Activated T-cell treated with anti-CD3 and anti-CD28 coated beads for 48 hours (primary cell): ENCODE measurements at regions not wholly inside any gene's neighbourhood (a gene's known extent, or its start where the extent isn't known, plus 50 kb on each side); places are given as distances from the start of the nearest gene placed in this dataset.
"Not testable (repeated sequence)": the region's sequence is repeated elsewhere in the genome, so short reads cannot be mapped to it uniquely, and the experiment has no call there.

Experiments
- DNase-seq: peaks from one replicate; pipeline ENCODE4 v3.0.0-alpha.2; 2020; ENCODE audit warnings: low read depth

DNA sequence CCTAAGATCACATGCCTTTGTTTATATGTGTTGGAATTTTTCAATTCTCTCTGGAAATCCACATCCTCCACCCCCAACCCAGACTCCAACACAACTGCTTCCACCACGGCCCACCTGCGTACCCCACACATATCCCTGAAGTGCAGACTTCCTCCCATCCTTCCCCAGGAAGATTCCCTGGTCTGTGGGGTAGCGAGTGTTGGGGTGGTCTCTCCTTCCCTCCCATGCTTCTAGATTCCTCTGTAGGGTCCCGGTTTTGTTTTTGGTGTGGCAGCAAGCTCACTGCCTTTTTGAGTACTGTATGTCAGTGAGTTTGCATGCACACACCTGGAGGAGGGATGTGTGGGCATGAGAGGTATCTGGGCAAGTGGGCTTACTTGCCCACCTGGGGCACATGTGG is 127.6 kb downstream of the MRPL14 start:
- no peak for DNase-seq

DNA sequence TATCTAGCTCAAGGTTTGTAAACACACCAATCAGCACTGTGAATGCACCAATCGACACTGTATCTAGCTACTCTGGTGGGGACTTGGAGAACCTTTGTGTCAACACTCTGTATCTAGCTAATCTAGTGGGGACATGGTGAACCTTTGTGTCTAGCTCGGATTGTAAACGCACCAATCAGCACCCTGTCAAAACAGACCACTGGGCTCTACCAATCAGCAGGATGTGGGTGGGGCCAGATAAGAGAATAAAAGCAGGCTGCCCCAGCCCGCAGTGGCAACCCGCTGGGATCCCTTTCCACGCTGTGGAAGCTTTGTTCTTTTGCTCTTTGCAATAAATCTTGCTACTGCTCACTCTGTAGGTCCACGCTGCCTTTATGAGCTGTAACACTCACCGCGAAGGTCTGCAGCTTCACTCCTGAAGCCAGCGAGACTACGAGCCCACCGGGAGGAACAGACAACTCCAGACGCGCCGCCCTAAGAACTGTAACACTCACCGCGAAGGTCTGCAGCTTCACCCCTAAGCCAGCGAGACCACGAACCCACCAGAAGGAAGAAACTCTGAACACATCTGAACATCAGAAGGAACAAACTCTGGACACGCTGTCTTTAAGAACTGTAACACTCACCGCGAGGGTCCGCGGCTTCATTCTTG is 128.5 kb downstream of the MRPL14 start:
- not testable (repeated sequence) for DNase-seq

DNA sequence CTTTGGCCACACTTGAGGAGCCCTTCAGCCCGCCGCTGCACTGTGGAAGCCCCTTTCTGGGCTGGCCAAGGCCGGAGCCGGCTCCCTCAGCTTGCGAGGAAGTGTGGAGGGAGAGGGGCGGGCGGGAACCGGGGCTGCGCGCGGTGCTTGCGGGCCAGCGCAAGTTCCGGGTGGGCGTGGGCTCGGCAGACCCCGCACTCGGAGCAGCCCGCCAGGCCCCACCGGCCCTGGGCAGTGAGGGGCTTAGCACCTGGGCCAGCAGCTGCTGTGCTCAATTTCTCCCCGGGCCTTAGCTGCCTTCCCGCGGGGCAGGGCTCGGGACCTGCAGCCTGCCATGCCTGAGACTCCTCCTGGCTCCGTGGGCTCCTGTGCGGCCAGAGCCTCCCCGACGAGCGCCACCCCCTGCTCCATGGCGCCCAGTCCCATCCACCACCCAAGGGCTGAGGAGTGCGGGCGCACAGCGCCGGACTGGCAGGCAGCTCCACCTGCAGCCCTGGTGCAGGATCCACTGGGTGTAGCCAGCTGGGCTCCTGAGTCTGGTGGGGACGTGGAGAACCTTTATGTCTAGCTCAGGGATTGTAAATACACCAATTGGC is 129.2 kb downstream of the MRPL14 start:
- not testable (repeated sequence) for DNase-seq

DNA sequence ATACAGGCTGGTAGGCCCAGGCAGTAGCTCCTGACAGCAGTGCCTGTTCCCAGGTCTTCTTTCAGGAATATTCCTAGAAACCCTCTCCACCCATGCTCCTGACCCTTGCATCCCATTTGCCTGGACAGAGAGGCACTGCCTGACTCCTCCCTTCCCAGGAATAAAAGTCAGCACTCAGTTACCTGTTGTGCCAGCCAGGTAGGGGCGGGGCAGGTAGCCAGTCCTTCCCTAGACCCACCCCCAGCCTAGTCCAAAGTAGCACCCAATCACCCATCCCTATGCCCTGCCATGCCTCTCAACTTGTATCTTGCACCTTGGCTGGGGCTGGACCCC is 129.9 kb downstream of the MRPL14 start:
- no peak for DNase-seq

DNA sequence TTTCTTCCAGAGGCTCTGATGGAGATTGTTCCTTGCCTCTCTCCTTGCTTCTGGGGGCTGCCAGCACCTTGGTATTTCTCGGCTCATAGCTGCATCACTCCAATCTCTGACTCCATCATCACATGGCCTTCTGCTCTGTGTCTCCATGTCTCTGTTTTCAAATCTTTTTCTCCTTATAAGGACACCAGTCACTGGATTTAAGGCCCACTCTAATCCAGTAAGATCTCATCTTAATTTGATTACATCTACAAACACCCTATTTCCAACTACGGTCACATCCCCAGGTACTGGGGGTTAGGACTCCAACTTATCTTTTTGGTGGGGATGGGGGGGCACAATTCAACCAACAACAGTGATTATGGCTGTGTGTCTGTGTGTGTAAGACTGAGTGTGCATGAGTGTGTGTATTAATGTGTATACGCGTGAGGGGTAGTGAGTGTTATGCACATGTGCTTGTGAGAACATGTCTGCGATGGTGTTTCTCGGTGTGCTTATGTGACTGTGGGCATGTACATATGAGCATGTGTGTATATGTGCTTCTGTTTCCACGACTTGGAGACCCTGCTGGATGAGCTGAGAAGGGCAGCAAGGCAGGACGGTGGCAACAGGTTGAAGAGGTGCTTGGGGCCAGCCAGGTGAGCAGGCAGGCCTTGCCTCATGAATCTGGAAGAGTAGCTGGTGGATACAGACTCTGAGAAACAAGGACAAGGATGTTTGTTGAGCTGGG is 130.5 kb downstream of the MRPL14 start:
- no peak for DNase-seq

DNA sequence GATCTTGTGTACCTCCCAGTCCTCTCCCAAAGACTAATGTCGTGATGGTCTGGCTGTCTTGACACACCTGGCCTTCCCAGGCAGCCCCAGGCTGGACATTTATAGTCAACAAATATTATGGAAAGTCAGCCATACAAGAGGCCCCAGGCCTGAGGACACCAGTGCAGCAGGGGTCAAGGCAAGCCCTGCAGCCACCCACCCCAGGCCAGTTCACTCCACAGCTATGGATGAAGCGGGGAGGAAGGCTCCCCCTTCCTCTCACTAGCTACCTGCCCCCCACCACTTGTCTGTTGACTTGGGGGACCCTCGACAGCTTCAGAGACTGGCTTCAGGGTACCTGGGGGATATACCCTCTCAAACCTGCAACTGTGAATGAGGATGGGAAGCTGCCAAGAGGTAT is 132.1 kb downstream of the MRPL14 start:
- DNase-seq, result no peak

DNA sequence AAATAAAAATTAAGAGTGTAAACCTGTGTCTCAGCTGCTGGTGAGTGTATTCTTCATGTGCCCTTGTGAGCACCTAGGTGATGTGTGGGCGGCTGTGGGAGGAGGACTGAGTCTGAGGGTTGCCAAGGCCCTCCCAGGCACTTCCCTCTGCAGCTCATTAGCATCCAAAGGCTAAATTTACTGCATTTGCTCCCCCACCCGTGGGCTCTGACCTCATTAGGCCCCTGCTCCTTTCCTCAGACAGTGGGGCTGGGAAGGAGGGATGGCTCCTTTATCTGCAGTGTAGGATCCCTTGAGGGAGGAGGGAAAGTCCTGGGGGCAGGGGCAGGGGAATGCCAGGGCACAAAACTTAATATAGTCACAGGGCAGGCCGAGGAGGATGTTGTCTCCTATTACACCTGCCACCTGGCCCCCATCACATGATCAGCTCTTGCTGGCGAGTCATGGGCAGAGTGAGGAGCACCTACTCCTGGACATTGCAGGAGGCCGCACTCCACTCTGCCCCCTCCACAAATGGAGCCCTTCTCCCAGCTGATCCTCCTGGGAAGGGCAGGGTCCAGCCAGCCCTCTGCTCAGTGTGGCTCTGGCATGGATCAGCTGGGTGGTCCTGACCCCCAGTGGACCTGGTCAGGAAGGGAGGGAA is 133.2 kb downstream of the MRPL14 start:
- no peak for DNase-seq

DNA sequence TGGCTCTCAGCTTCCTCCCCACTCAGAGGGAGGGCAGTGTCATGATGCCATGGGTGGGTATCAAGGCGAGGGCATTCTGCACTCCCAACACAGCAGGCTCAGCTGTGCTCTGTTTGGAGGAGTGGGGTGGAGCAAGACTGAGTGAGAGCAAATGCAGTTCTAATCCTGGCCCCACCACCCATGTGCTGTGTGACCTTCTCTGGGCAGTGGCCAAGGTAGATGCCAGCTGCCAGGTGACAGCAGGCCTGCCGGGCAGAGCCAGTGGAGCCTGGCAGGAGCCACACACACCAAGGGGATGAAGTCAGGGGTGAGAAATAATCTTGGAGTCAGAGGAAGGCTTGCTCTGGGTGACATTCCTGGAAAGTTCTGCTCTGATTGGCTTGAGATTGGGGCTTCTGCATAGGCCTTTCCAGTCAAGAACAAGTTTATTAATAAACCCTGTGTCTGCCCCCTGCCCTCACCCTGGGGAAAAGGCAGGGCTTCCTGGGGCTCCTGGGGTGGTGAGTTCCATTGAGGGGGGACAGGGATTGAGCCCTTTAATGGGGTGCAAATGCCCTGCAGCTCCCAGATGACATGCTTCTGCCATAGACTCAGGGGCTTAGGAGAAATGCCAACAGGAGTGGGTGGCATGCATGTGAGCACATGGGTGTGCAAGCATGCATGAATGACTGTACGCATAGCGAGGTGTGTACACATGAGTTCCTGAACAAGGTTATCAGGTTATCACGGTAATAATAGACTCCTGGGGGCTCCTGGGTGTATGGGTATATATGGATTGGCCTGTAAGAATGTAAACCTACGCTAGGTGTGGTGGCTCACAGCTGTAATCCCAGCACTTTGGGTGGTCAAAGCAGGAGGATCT is 134.2 kb downstream of the MRPL14 start:
- DNase-seq, result no peak

DNA sequence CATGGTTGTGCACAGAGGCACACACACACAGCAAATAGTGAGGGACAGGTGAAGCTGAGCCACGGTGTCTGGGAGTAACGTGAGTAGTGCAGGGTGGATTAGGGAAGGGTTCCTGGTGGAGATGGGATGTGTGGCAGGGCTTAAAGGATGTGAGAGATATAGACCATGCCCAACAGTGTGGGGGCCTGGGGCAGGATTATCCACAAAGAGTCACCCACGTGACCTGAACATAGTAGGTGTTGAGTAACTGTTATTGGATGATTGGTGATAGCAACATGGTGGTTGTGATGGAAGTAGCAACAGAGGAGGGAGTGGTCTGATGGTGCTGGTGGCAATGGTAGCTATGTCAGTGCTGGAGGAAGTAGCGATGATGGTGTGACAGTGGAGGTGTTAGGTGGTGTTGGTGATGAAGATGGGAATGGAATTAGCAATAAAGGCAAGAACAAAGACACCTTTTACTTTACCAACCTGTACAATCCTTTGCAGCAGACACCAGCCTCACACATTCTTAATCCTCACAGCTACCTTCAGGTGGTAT is 135.1 kb downstream of the MRPL14 start:
- no peak for DNase-seq

DNA sequence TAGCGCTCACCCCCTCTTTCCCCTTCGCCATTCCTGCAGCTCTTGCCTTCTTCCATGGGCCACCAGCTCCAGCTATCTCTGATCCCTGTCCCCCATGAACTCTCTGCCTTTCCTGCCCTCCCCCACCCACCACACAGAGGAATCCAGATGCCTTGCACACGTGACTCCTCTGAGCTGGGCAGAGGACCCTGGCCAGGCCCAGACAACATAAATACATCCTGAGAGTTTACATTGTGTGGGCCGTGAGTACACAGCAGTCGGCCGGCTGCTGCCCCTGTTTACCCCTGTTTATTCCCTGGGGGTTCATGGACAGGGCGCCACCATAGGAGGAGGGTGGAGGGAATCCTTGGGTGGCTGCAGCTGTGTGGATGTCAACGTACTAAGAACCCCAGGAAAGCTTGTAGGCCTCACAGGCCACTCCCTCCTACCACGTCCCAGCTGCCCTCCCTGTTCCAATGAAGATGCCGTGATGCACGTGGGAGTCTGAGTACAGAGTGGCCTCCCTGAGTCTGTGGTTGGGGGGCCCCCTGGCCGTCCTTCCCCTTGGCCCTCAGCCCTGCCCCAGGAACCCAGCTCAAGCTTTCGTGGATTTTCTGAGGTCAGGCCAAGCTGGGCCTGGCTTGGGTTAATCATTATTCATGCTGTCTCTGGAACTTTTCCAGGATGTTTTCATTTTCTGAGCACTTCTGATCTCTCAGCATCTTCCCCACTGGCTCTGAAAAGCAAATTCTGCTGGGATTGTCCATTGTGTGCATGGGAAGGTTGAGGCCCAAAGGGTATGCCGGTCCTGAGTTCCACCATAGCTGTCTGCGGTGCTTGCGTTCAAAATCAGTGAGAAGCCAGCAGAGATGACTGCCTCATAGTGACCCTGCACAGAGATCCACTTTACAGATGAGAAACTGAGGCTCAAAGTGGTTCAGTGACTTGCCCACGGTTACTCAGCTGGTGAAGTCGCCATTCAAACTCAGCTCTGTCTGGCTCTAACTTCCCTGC is 136.3 kb downstream of the MRPL14 start:
- no peak for DNase-seq

DNA sequence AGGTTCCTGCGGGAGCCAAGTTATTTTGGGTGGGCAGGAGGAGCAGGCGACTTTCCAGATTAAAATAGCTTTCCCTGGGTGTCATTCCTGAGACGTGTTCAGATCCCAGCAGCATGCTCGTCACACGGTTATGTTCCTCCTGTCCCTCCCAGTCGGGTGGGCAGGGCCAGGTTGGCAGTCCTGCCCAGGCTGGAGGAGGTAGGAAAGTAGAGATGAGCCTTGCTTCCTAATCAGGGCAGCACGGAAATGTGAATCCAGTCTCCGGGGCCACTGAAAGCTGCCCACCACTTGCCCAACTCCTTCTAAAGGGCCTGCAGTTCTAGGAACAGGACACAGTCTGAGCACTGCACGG is 137.0 kb downstream of the MRPL14 start:
- DNase-seq, result no peak

DNA sequence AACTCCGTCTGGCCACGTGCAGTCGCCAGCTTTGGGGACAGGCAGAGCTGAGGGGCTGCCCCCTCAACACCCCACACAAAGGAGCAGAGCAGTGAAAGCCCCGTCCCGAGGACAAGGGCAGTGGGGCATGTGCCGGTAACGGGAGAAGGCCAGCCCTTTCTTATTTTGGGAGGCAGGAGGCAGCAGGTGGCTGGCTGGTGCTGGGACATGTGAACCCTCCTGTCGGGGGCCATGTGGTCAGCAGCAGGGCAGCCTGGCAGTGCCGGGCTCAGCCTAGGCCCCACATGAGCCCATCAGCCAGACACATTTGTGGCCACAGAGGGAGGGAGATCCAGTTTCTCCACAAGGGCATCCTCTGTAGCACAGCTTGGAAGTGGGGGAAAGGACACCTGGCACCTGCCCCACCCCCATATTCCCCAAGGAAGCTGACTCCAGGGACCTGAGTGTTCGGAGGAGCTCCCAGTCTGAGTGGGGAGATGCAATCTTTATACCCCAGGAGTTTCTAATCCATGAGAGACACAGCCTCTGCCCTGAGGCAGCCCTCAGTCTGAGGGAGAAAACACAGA is 137.6 kb downstream of the MRPL14 start:
- DNase-seq, result no peak

DNA sequence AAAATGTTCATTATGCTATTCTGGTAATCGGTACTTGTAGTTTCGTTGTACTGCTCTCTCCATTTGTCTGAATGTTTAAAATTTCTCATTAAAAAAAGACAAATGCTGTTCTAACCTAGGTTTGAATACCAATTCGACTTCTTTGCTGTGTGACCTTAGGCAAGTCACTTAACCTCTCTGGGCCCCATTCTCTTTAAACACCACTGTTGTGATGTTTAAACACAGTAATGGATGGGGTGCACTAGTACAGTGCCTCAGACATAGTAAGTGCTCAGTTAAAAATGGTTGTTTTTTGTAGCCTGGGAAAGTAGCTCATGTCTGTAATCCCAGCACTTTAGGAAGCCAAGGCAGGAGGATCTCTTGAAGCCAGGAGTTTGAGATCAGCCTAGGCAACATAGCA is 138.5 kb downstream of the MRPL14 start:
- DNase-seq, result no peak

DNA sequence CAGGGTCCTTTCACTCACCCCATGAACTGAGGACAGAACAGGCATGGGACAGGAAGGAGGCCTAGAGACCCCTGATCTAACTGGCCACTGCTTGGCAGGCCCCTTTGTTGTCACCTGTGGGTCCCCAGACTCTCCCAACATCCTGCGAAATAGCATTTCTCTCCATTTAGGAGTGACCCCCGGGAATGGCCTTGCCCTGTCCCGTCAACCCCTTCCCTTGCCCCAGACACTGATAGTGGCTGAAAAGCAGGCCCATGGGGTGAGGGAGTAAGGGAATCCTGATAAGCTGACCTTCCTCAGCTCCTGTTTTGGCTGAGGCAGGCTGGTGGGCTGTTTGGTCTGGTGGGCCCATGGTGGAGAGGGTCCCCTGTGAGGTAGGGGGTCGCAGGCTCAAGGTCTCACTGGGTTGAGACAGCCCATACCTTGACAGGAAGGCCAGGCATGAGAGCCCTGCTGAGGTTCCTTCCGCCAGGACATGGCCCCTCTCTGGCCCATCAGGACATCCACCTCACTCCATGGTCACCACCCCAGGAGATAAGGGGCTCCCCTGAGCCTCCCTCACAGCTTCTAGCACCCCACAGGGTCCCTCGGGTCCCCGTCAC is 139.3 kb downstream of the MRPL14 start:
- no peak for DNase-seq

DNA sequence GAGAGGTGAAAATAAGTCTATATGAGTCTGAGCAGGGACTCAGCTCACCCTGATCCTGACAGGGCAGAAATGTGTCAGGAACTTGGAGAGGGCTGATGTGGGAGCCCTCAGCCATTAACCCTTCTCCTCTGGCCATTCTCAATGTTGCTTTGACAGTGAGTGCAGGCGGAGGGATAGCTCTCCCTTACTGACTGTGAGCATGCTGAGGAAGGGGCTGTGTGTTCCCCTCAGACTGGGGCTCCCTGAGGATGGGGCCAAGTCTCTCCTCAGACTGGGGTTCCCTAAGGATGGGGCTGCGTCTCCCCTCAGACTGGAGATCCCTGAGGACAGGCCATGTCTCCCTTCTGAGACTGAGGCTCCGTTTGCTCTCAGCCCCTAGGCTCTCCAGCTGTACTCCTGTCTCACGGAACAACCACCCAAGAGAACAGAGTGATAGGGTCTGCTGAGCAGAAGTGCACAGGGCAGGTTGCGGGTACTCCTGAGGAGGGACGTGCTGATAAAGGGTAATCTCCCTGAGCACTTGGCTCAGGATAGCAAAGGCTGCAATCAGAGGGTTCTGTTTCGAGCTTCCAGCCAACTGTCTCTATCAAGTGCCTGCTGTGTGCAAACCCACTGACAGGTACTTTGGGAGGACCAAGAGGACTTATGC is 141.0 kb downstream of the MRPL14 start:
- no peak for DNase-seq

DNA sequence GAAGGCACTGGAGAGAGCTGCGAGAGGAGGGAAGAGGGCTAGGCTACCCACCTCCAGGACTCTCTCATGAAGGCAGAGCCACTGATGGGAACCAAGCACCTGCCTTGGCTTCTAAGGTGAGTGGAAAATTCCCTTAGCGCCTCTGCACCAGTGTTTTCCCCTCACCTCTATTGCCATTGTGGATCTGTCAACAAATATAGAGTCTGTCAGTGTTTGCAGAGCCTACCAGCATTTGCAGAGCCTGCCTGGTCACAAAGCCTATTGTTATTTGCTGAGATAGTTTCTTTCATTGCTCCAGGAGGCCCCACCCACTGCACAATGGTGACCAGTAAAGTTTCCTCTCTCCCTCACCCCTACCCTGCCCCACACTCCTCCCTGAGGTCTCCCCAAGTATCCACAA is 141.9 kb downstream of the MRPL14 start:
- DNase-seq, result no peak

DNA sequence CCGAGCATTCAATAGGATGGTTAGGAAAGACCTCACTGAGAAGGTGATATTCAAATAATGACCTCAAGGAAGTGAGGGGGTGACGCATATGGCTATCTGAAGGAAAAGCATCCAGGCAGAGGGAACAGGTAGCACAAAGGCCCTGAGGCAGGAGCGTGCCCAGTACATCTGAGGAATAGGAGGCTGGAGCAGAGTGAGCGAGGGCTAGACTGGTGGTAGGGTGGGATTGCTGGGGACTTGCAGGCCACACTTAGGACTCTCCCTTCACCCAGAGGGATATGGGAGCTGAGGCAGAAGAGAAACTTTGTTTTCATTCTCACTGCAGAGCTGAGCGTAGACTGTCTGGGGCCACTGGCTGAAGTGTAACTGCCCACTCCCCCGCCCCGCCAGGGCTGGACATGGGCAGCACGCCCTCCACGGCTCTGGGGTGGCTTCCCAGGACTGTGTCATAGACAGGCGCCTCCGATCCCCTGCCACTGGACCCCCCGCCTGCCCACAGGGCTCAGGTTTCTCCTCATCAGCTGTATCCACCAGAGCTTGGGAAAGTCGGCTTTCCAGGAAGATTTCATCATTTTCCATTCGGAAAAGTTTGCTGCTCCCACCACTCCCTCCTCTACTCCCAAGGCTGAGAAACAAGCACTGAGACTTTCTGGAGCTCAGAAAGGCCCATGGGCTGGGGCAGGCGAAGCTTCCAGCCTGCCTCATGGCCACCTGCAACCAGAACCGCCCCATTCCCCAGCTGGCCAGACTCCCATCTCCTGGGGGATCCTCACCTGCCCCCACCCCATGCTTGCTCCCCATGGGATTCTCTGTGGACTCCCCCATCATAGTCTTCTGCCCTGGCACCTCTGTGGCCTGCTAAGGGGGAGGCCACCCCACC is 142.6 kb downstream of the MRPL14 start:
- DNase-seq, result no peak

DNA sequence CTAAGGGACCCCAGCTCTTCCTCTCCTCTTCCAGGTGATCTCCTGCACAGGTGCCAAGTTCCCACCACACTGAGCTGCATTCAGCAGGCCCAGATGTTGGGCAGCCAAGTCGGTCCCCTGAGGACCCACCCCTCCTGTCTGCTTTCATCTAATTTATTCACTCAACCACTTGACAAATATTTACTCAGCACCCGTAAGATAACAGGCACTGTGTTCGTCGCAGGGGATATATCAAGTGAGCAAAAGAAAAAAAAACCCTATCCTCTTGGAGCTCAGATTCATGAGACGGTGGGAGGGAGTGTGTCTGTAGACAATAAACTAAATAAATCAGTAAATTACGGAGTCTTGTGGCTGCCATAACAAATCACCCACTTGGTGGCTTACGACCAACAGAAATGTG is 143.6 kb downstream of the MRPL14 start:
- DNase-seq, result no peak

DNA sequence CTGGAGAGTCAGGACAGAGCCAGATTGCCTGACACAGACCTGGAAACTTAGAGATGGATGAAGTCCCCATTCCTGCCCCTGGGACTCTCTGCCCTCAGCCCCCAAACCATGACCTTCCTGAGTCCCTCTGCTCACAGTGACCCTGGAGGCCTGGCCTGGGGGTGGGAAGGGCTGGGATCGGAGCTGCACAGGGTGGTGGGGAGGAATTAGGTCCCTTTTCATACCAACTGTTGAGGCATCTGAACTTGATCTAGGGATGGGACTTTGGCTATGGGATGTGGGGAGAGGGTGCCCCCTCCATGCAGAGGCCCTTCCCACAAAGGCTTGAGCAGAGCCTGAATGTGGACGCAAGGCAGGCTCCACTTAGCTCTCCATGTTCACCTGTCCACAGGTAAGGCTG is 144.1 kb downstream of the MRPL14 start:
- no peak for DNase-seq
